GM21717 (cell line): ENCODE measurements at regions not wholly inside any gene's neighbourhood (a gene's known extent, or its start where the extent isn't known, plus 50 kb on each side); places are given as distances from the start of the nearest gene placed in this dataset.

ENCODE experiments used
- ATAC-seq: cut with Tn5 transposase; IDR thresholded peaks from one replicate; pipeline ENCODE4 v1.9.1; 2021; ENCODE audit warnings: mild to moderate bottlenecking, moderate library complexity; ENCODE audit not compliant: unreplicated experiment

DNA sequence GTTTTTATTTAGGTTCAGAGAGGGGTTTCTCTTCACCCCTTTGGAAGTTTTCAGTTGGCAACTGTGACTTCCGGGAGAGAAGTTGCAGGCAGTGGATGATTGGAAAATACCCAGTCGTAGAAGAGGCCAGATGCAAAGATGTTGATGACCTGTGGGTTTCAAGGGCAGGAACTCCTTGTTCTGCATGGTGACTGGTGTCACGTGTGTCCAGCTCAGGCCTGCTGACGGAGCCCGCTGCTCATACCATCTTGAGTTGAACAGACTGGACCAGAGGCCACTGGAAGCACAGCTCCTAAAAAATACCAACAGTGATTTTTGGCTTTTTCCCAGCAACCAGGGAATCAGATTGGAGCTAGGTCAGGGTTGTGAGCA, 243.9 kb upstream of the KLF4 start:
- ATAC-seq = no peak

DNA sequence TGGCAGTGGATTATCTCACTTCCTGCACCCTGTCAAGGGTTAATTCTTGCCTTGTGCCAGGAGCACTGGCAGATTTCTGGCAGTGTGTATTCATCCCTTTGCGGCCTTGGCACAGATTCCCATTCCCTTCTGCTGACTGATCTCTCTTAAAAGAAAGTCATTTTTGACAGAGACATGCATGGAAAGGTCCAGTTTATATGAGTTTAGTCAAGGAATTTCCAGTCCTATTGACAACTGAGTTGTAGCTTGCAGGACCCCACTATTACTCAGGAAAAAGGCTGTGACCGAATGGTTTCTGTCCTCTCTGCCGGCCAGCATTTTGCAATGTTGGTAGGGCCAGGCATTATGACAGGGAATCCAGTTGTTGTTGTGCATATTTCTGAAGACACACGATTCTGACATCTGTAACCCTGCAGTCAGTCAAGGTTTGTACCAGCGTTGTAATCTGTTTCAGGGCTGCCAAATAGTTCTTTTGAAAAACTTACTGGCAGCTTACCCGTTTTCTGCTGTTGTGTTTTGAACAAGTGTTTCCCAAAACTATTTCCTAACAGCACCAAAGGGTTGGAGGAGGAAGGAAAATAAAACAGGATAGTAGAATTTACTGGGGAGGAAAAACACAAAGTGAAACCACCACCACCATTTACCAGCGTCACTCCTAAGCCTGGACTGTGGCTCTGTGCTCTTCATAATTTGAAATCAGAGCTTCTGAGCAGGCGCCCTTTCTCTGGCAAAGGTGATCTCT, 243.4 kb upstream of the KLF4 start:
- no peak for ATAC-seq

DNA sequence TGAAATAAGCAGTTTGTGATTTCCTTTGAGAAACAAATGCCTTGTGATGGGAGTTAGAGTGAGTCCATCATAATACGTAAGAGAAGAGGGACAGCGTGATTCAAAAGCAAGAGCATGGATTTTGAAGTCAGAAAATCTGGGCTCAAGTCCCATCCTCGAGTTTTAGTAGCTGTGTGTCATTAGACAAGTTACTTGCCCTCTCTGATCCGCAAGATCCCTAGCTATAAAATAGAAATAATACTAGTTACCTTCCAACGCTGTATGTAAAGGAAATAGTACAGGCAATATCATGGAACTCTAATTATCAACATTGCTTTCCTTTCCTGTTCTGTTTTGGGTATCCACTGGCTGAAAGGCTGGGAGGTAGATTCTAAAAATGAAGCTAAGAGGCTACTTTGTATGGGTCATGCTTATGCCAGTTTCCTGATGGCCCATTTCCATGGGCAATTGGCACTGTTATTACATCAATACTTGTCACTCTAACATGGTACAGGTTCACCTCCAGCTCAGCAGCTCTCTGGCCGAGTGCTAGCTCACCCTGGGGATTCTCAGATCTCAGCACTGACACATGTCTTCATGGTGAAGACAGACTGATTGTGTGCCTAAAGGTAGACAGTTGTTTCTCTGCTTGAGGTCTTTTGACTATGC, 241.7 kb upstream of the KLF4 start:
- no peak for ATAC-seq

- ATAC-seq = no peak
These were observed 241.1 kb upstream of the KLF4 start for GRCh38 chr9:107730666-107731065.

GRCh38 chr9:107727086-107727780, 237.7 kb upstream of the KLF4 start:
- ATAC-seq = no peak

- no peak for ATAC-seq
These were observed 233.4 kb upstream of the KLF4 start for GRCh38 chr9:107723015-107723414.

DNA sequence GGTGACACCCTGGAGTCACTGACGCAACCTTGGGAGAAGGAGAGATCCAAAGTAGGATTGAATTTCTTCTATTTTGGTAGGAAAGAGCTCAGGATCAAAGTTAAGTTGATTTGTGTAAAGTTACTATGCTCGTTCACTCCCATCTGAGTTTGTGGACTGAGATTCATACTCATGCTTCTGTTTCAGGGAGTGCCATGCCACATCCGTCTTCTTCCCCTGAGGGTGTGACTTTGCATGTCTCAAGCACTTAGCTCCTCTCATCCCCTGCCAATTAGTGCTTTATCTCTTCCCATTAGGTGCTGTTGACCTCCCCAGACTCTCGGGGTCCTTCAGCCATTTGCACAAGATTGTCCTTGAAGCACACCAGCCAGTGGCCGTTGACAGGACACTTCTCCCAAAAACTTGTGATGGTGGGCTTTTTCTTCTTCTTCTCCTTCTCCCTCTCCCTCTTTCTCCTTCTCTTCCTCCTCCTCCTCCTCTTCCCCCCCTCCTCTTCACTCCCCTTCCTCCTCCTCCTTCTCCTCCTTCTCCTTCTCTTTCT, 232.2 kb upstream of the KLF4 start:
- no peak for ATAC-seq

DNA sequence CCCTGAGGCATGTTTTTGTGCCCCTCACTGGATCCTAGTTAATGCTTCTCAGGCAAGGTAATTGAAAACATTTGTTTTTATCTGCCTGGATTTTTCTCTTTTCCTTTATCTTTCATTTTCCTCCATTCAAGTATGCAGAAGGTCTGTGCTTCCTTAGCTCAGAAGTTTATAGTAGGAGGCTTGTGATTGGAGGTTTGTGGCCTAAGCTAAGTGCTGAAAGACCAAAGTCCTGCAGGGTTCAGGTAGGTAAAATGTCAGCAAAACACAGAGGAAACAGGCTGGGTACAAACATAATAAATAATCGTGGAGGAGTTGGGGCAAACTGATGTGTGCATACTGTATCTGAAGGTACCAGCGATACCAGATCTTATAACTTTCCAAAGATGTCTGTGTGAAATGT, 230.9 kb upstream of the KLF4 start:
- no peak for ATAC-seq

- no peak for ATAC-seq
These were observed 228.2 kb upstream of the KLF4 start for GRCh38 chr9:107717529-107718314.

DNA sequence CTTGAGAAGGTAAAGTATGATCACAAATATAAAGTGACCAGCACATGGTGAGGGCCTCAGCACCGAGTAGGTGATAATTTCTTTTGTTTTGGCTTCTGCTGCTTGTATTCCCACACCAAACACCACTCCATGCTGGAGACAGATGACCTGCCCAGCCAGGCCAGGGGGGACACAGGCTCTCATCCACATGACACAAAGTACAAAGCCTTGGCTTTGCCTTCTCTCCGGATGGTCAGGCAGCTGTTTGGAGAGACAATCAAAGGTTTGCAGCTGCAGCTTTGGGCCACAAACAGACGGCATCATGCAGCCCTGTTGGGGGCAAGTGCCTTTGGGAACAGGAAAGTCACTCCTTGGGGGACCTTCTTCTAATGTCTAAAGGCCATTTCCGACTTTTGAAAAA, 226.2 kb upstream of the KLF4 start:
- no peak for ATAC-seq

GRCh38 chr9:107713470-107713869, 223.9 kb upstream of the KLF4 start:
- ATAC-seq = no peak

DNA sequence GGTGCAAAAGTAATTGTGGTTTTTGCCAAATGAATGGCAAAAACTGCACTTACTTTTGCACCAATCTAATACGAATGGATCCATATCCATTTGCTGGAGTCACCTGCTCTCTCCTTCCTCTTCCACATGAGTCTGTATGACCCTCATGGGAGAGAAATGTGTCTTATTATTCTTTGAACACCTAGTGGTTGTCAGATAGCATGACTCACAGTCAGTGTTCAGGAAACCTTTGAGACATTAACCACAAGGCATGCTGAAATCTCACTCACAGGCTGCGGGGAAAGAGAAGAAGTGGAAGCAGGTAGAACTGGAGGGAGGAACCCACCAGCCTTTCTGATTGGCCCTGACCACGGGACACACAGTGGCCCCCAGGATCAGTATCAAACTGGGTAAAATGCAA, 222.8 kb upstream of the KLF4 start:
- no peak for ATAC-seq

GRCh38 chr9:107711542-107711941, 222.0 kb upstream of the KLF4 start:
- no peak for ATAC-seq

- ATAC-seq = no peak
These were observed 221.4 kb upstream of the KLF4 start for GRCh38 chr9:107710953-107711352.

DNA sequence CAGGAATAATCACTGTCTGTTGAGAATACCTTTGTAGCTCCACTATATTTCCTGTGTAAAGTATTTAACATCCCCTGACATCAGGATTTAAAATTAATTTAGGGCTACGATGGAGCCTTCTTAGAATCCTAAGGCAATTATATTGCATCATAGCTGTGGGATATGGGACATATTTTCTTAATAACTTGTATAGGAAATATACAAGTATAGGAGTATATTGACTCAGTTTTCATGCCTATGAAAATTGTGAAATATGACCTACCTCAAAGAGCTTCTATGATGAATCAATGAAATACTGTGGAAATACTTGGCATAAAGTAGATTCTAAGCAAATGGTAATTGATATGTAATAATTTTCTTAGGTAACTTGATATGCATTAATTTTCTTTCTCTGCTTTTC, 221.0 kb upstream of the KLF4 start:
- ATAC-seq = no peak

DNA sequence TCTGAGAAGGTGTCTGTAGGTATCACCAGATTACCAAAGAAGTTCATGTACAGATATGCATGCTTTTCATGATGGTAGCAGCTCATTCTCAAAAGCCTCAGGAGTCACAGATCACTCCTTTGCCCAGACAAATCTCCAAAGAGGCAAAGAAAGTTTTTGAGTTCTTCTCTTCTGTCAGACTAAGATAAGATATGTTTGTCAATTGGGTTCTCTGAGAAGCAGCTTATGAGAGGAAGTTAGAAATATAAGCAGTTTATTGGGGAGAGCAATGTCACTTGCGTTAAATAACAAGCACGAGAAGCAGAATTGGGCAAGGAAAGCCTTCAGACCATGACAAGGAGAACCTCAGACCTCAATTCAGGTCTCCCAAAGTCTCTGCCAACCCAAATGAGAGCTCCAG, 219.2 kb upstream of the KLF4 start:
- no peak for ATAC-seq

GRCh38 chr9:107707915-107708441, 218.4 kb upstream of the KLF4 start:
- no peak for ATAC-seq

- no peak for ATAC-seq
These were observed 217.9 kb upstream of the KLF4 start for GRCh38 chr9:107707428-107707837.

DNA sequence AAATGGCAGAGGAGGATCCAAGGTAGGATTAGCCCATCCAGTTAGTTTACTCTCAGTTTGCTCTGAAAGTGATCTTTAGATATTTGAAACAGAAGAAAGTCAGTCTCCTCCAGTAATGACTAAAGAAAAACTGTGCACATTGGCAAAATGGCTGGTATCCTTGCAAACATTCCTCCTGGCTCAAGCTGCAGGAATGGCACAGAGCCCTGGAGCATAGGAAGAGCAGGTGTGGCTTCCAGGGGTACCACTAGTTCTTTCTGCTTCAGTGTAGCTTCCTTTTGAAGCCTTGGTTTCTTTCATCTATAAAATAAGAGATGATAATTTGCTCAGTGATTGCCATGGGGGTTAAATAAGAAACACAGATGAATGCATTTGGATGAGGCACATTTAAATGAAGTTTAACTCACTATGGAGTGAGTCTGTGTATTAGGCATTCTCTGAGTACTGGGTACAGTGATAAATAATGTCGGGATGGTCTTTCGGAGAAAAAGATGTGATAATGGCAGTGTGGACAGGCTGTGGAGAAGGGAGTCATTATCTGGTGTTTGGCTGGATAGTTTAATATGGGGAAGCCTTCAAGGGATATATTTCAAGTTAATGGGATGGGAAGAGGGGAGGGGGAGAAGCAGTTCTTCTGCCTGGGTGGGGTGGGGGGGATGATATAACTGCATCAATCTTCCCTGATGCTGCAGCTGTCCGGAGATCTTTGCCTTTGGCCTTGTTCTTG, 217.3 kb upstream of the KLF4 start:
- ATAC-seq = no peak

DNA sequence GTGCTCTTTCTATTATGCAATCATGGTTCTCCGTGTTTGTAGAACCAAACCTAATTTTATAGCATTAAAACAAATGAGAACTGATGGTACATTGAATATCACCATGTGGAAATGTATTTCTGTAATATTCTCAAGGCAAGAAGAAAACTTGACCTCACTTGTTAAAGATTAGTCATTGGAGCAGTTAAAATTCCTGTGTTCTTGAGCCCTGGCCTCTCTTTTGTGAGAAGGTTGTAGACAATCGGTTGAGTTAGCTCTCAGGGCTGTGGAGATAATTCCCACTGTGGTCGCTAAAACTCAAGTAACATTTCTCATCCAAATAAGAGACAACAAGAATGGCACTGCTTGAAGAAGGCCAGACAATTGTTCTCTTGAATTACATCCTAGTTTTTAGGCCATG, 216.0 kb upstream of the KLF4 start:
- ATAC-seq = no peak
